Astrocyte of the cerebellum (primary cell): ENCODE measurements at regions not wholly inside any gene's neighbourhood (a gene's known extent, or its start where the extent isn't known, plus 50 kb on each side); places are given as distances from the start of the nearest gene placed in this dataset.

Experiments used
- DNase-seq: peaks from one replicate; pipeline ENCODE4 v3.0.0-alpha.2; 2011; ENCODE audit warnings: low read depth
- H3K4me3 ChIP-seq: 2 replicates; pipeline ENCODE4 v1.5.1; 2011; ENCODE audit warnings: mild to moderate bottlenecking, low read depth, low read length, moderate library complexity
- CTCF ChIP-seq: IDR thresholded peaks from 2 replicates; pipeline ENCODE4 v1.5.1; 2012; ENCODE audit warnings: low read length, low read depth, moderate library complexity, mild to moderate bottlenecking; ENCODE audit errors: missing control alignments
- in situ Hi-C: cut with HindIII; loops from 2 replicates; pipeline ENCODE4 v1.10.0; 2017; ENCODE audit warnings: low sequenced_read_pairs

- in situ Hi-C loops: no loop called here
- peak overlapping the region; percentile 3 for H3K4me3 ChIP-seq
- DNase-seq: no peak
- TF ChIP-seq CTCF: no peak
These were observed 562.3 kb upstream of the DIPK2B start for GRCh38 chrX:45762699-45763647.

- in situ Hi-C loops: no loop called here
- TF ChIP-seq CTCF: no peak
- no peak overlapping the region for H3K4me3 ChIP-seq
- no peak for DNase-seq
These were observed 561.2 kb upstream of the DIPK2B start for GRCh38 chrX:45761920-45762319.

GRCh38 chrX:45760187-45760742 is 559.6 kb upstream of the DIPK2B start:
- peak overlapping the region; percentile 4 for H3K4me3 ChIP-seq
- DNase-seq: no peak
- TF ChIP-seq CTCF: no peak
- in situ Hi-C loops: no loop called here

DNA sequence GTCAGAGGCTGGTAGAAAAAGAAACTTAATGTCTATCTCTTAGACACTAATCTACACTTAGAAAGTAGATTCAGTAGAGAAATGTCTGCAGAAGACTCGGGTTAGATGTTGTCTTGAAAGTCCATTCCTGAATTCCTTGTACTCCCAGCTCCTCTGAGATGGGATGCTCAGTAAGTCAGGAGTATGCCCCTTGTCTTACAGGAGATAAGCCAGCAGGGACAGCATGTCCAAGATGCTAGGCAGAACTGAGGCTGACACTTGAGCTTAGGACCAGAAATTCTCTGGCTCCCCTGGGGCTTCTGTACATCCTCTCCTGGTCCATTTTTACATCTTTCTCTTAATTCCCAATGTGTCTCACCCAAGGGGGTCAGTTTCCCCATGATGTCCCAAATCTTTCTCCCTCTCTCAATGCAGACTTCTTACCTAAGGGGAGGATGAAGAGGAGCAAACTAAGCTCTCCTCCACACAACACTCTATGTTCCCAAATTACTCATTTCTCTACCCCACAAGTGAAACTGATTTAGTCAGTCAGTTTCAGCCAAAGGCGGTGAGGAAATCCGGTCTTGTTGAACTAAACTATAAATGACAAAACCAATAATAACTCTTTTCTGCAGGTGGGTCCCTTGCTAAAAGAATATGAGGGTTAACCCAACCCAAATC is 558.2 kb upstream of the DIPK2B start:
- DNase-seq: no peak
- no peak overlapping the region for H3K4me3 ChIP-seq
- in situ Hi-C loops: no loop called here
- TF ChIP-seq CTCF: no peak

- in situ Hi-C loops: no loop called here
- DNase-seq: peak; percentile 84
- H3K4me3 ChIP-seq: no peak overlapping the region
- TF ChIP-seq CTCF: no peak
These were observed 557.6 kb upstream of the DIPK2B start for GRCh38 chrX:45758319-45758718.

DNA sequence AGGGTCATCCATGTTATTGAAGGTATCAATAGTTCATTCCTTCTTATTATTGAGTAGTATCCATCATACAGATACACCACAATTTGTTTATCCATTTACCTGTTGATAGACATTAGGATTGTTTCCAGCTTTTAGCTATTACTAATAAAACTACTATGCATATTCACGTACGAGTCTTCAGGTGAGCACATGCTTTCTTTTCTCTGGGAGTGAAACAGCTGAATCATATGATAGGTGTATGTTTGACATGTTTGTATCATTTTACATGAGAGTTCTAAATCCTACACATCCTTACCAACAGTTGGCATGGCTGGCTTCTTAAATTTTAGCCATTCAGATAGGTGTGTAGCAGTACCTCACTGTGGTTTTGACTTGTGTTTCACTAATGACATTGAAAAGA is 556.6 kb upstream of the DIPK2B start:
- TF ChIP-seq CTCF: no peak
- no peak for DNase-seq
- in situ Hi-C loops: no loop called here
- no peak overlapping the region for H3K4me3 ChIP-seq
